K562 (cell line): ENCODE measurements at regions not wholly inside any gene's neighbourhood (a gene's known extent, or its start where the extent isn't known, plus 50 kb on each side); places are given as distances from the start of the nearest gene placed in this dataset.

Experiments
- ATAC-seq: fragments of 200-7000 bp; cut with Tn5 transposase; 3 replicates; pipeline ENCODE4 v1.9.1; 2020; ENCODE audit warnings: moderate library complexity
- BruUV-seq: library from RNA; stranded (reverse); fragments of 400-500 nt; replicated peaks from 2 replicates; lab custom pipeline; 2021; lab: Mats Ljungman, UMichigan
- CTCF ChIA-PET: fragments of 300-600 bp; formaldehyde crosslinking; extraction: SDS; loops from one replicate; lab custom pipeline; 2021; ENCODE audit warnings: low intra/inter-chr PET ratio; lab: Yijun Ruan, JAX
- POLR2A ChIA-PET: fragments of 300-600, 350-650 bp; sonication (Branson Sonifier 250); formaldehyde crosslinking; extraction: SDS; loops from one replicate; lab custom pipeline; 2021; ENCODE audit warnings: antibody characterized with exemption, inconsistent platforms; lab: Yijun Ruan, JAX
- DNase-seq, 4 experiments: peaks; one replicate each; pipeline versions ENCODE4 v3.0.0 to v3.0.0-alpha.2; 2011 to 2018; ENCODE audit warnings: low spot score in 3 of 4, mixed read lengths in 3 of 4; ENCODE audit errors: extremely low read depth in 1 of 4
- FAIRE-seq: peaks from 2 replicates; lab custom pipeline; 2011; peaks lifted over from hg19 to GRCh38; lab: Jason Lieb, UNC
- H2AFZ ChIP-seq: 2 replicates; pipeline ENCODE4 v1.6.0; 2011; ENCODE audit warnings: low read depth, low read length, control low read depth, inconsistent platforms
- H3K27ac ChIP-seq: fragments of 200-600 bp; 3 replicates; pipeline ENCODE4 v1.8.0; 2011; ENCODE audit warnings: low read depth, mild to moderate bottlenecking, control low read depth, inconsistent platforms, low read length, moderate library complexity, mixed read lengths; ENCODE audit errors: extremely low read depth
- H3K27me3 ChIP-seq, 2 experiments: fragments of 300-600 bp in 1 of 2; 2 replicates in 1 of 2; 3 replicates in 1 of 2; pipeline versions ENCODE4 v1.6.0 to v1.8.0; 2011; ENCODE audit warnings: inconsistent platforms in 2 of 2, low read length in 2 of 2, mild to moderate bottlenecking in 1 of 2, mixed read lengths in 1 of 2, moderate library complexity in 1 of 2; ENCODE audit not compliant: control insufficient read depth in 2 of 2, insufficient read depth in 2 of 2
- H3K36me3 ChIP-seq: fragments of 300-600 bp; 3 replicates; pipeline ENCODE4 v1.8.0; 2011; ENCODE audit warnings: mild to moderate bottlenecking, low read length, inconsistent platforms; ENCODE audit not compliant: control insufficient read depth, insufficient read depth
- H3K4me1 ChIP-seq, 2 experiments: fragments of 200-600 bp in 1 of 2; replicated peaks in 1 of 2; 2 replicates in 1 of 2; 3 replicates in 1 of 2; pipeline versions ENCODE4 v1.5.1 to v1.8.0; 2011; ENCODE audit warnings: inconsistent platforms in 2 of 2, low read length in 2 of 2, mild to moderate bottlenecking in 1 of 2, mixed read lengths in 1 of 2, moderate library complexity in 1 of 2; ENCODE audit not compliant: control insufficient read depth in 2 of 2, insufficient read depth in 2 of 2
- H3K4me2 ChIP-seq: 2 replicates; pipeline ENCODE4 v1.6.1; 2011; ENCODE audit warnings: low read length, control low read depth, inconsistent platforms, mixed read lengths; ENCODE audit not compliant: insufficient read depth
- H3K4me3 ChIP-seq: fragments of 200-600 bp; sonication (generic), shearing (Covaris generic); 2 replicates; pipeline ENCODE4 v1.5.1; 2016; ENCODE audit warnings: control low read depth, inconsistent platforms
- H3K79me2 ChIP-seq: fragments of 200-600 bp; 3 replicates; pipeline ENCODE4 v1.8.0; 2011; ENCODE audit warnings: low read length, inconsistent platforms; ENCODE audit not compliant: control insufficient read depth, insufficient read depth
- H3K9ac ChIP-seq, 2 experiments: 2 replicates each; pipeline versions ENCODE4 v1.6.0 to v1.6.1; 2011; ENCODE audit warnings: low read depth in 2 of 2, low read length in 2 of 2, control low read depth in 1 of 2, inconsistent platforms in 1 of 2, mild to moderate bottlenecking in 1 of 2, mixed read lengths in 1 of 2; ENCODE audit not compliant: insufficient read depth in 1 of 2
- H3K9me1 ChIP-seq: one replicate; pipeline ENCODE4 v1.6.0; 2011; ENCODE audit warnings: inconsistent platforms, mild to moderate bottlenecking, low read length, moderate library complexity; ENCODE audit not compliant: control insufficient read depth, insufficient read depth
- H3K9me3 ChIP-seq: replicated peaks from 2 replicates; pipeline ENCODE4 v1.5.1; 2011; ENCODE audit warnings: low read depth, low read length, inconsistent platforms; ENCODE audit not compliant: control insufficient read depth, insufficient read depth
- H4K20me1 ChIP-seq: replicated peaks from 2 replicates; pipeline ENCODE4 v1.6.1; 2011; ENCODE audit warnings: low read length, inconsistent platforms, mixed read lengths; ENCODE audit not compliant: control insufficient read depth, insufficient read depth
- ARID2 ChIP-seq: fragments of 450-650 bp; IDR thresholded peaks from 2 replicates; pipeline ENCODE4 v1.6.1; 2017; ENCODE audit warnings: antibody characterized with exemption, mild to moderate bottlenecking
- CLOCK ChIP-seq: fragments of 250-450 bp; sonication (Bioruptor Pico); IDR thresholded peaks from 2 replicates; pipeline ENCODE4 v1.4.0; 2020; ENCODE audit warnings: mild to moderate bottlenecking, moderate library complexity, borderline replicate concordance
- DMBX1 ChIP-seq: fragments of 250-450 bp; sonication (Bioruptor Pico); IDR thresholded peaks from 2 replicates; pipeline ENCODE4 v1.8.0; 2022; ENCODE audit warnings: inconsistent platforms, mild to moderate bottlenecking, moderate library complexity, borderline replicate concordance
- NR4A1 ChIP-seq, 2 experiments: fragments of 250-450 bp in 1 of 2; fragments of 450-650 bp in 1 of 2; sonication (Bioruptor Pico) in 1 of 2; IDR thresholded peaks; 2 replicates each; pipeline versions ENCODE4 v1.4.0 to v1.6.1; 2016 to 2020; ENCODE audit warnings: mild to moderate bottlenecking in 2 of 2, missing compliant biosample characterization in 1 of 2, missing genetic modification characterization in 1 of 2, moderate library complexity in 1 of 2
- TRIM24 ChIP-seq, 2 experiments: fragments of 450-650 bp; IDR thresholded peaks; 2 replicates each; pipeline ENCODE4 v1.6.1; 2016
- XRCC3 ChIP-seq: fragments of 450-650 bp; IDR thresholded peaks from 2 replicates; pipeline ENCODE4 v1.6.1; 2017; ENCODE audit warnings: mild to moderate bottlenecking, moderate library complexity
- ZNF668 ChIP-seq: fragments of 250-450 bp; sonication (Bioruptor Pico); IDR thresholded peaks from 2 replicates; pipeline ENCODE4 v1.8.0; 2022; ENCODE audit warnings: mild to moderate bottlenecking, inconsistent platforms
- ZNF764 ChIP-seq: fragments of 250-450 bp; sonication (Bioruptor Pico); IDR thresholded peaks from 2 replicates; pipeline ENCODE4 v1.4.0; 2020; ENCODE audit warnings: low read depth, mild to moderate bottlenecking, moderate library complexity
- ZNF766 ChIP-seq: fragments of 200-800 bp; sonication (Bioruptor generic); conservative IDR thresholded peaks from 2 replicates; pipeline ENCODE4 v1.6.1; 2016; ENCODE audit warnings: missing genetic modification characterization, missing compliant biosample characterization
- WGBS: fragments of 100-300 bp; shearing (Covaris generic); methylation state at CpG from one replicate; pipeline ENCODE4 v1.1.6; 2016; ENCODE audit warnings: low coverage, mixed read lengths; ENCODE audit not compliant: insufficient coverage; ENCODE audit errors: missing lambda C conversion rate; 5-methylcytosine and 5-hydroxymethylcytosine counted together
- in situ Hi-C: fragments of 300-500 bp; cut with MboI; formaldehyde crosslinking; loops from 4 replicates; pipeline ENCODE4 v1.15.0; 2018; ENCODE audit warnings: inconsistent platforms, mixed read lengths
- intact Hi-C: fragments of 100-400 bp; cut with micrococcal nuclease; formaldehyde crosslinking; loops from 2 replicates; pipeline ENCODE4 v1.14.2; 2022
- TF ChIP-seq, protein P1 (sequence below): sonication (generic); formaldehyde crosslinking; IDR thresholded peaks from 2 replicates; pipeline ENCODE4 v1.8.0; 2023; ENCODE audit warnings: mild to moderate bottlenecking, missing genetic modification reagents

- no peak overlapping the region for H3K9ac ChIP-seq
Measured at GRCh38 chr2:117656546-117656945, 157.9 kb upstream of the DDX18 start.

More at GRCh38 chr2:117656546-117656945, 157.9 kb upstream of the DDX18 start:
- H3K4me2 ChIP-seq, result no peak overlapping the region
- DNase-seq (no peak), ATAC-seq (no peak), FAIRE-seq (no peak)
- in situ Hi-C loops (no loop called here), intact Hi-C loops (no loop called here)
- H3K27ac ChIP-seq, result no peak overlapping the region
- 0% methylated on average over 4 of the region's 4 CpGs for WGBS
- no peaks in the 10 kb centered on the region for H3K79me2 ChIP-seq
- BruUV-seq, result no TSS peak
- ChIA-PET POLR2A (no interaction called here), CTCF (no interaction called here)
- H3K9me3 ChIP-seq, result no peaks in the 10 kb centered on the region
- no peaks in the 10 kb centered on the region for H4K20me1 ChIP-seq
- H3K4me3 ChIP-seq, result no peak overlapping the region
- H3K9me1 ChIP-seq, result no peaks in the 10 kb centered on the region
- H3K36me3 ChIP-seq, result no peaks in the 10 kb centered on the region
- no peaks in the 10 kb centered on the region for H3K4me1 ChIP-seq
- H2AFZ ChIP-seq, result no peak overlapping the region
- no peak for TF ChIP-seq ARID2
- no peak for TF ChIP-seq DMBX1
- no peak for TF ChIP-seq TRIM24 (IDR thresholded peaks at IDR 0.05)
- no peak for TF ChIP-seq ZNF764 (CRISPR knock-in tag)
- no peak for TF ChIP-seq ZNF766
- TF ChIP-seq, protein P1, sequence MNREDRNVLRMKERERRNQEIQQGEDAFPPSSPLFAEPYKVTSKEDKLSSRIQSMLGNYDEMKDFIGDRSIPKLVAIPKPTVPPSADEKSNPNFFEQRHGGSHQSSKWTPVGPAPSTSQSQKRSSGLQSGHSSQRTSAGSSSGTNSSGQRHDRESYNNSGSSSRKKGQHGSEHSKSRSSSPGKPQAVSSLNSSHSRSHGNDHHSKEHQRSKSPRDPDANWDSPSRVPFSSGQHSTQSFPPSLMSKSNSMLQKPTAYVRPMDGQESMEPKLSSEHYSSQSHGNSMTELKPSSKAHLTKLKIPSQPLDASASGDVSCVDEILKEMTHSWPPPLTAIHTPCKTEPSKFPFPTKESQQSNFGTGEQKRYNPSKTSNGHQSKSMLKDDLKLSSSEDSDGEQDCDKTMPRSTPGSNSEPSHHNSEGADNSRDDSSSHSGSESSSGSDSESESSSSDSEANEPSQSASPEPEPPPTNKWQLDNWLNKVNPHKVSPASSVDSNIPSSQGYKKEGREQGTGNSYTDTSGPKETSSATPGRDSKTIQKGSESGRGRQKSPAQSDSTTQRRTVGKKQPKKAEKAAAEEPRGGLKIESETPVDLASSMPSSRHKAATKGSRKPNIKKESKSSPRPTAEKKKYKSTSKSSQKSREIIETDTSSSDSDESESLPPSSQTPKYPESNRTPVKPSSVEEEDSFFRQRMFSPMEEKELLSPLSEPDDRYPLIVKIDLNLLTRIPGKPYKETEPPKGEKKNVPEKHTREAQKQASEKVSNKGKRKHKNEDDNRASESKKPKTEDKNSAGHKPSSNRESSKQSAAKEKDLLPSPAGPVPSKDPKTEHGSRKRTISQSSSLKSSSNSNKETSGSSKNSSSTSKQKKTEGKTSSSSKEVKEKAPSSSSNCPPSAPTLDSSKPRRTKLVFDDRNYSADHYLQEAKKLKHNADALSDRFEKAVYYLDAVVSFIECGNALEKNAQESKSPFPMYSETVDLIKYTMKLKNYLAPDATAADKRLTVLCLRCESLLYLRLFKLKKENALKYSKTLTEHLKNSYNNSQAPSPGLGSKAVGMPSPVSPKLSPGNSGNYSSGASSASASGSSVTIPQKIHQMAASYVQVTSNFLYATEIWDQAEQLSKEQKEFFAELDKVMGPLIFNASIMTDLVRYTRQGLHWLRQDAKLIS (CRISPR knock-in tag), result no peak
- no peak for TF ChIP-seq CLOCK
- no peak for TF ChIP-seq ZNF668 (CRISPR knock-in tag)
- TF ChIP-seq NR4A1 (CRISPR knock-in tag; IDR thresholded peaks at IDR 0.05), result no peak
- no peak for TF ChIP-seq NR4A1 (tag; IDR thresholded peaks at IDR 0.05)
- TF ChIP-seq XRCC3, result no peak
- no peaks in the 10 kb centered on the region for H3K27me3 ChIP-seq
